Endothelial cell (in vitro differentiated cells): ENCODE measurements at regions not wholly inside any gene's neighbourhood (a gene's known extent, or its start where the extent isn't known, plus 50 kb on each side); places are given as distances from the start of the nearest gene placed in this dataset.

Experiments
- DNase-seq: peaks from one replicate; pipeline ENCODE4 v3.0.0; 2021; ENCODE audit warnings: low spot score
- H3K27ac Mint-ChIP-seq: one replicate; pipeline ENCODE4 v1.8.0; 2021; ENCODE audit warnings: mixed read lengths, inconsistent platforms; ENCODE audit not compliant: unreplicated experiment
- H3K27me3 Mint-ChIP-seq: one replicate; pipeline ENCODE4 v1.8.0; 2021; ENCODE audit warnings: mild to moderate bottlenecking, moderate library complexity, mixed read lengths, inconsistent platforms; ENCODE audit not compliant: unreplicated experiment
- H3K36me3 Mint-ChIP-seq: one replicate; pipeline ENCODE4 v1.8.0; 2021; ENCODE audit warnings: mild to moderate bottlenecking, low read depth, mixed read lengths, inconsistent platforms; ENCODE audit not compliant: unreplicated experiment
- H3K4me1 Mint-ChIP-seq: one replicate; pipeline ENCODE4 v1.8.0; 2021; ENCODE audit warnings: mild to moderate bottlenecking, mixed read lengths, inconsistent platforms; ENCODE audit not compliant: unreplicated experiment
- H3K4me3 Mint-ChIP-seq: one replicate; pipeline ENCODE4 v1.8.0; 2021; ENCODE audit warnings: mild to moderate bottlenecking, mixed read lengths, inconsistent platforms; ENCODE audit not compliant: unreplicated experiment
- H3K9me3 Mint-ChIP-seq: one replicate; pipeline ENCODE4 v1.8.0; 2021; ENCODE audit warnings: mixed read lengths, inconsistent platforms; ENCODE audit not compliant: unreplicated experiment
- TF ChIP-seq, protein P1 (sequence below): fragments of 200-600 bp; sonication (generic); IDR thresholded peaks from one replicate; pipeline ENCODE4 v1.5.0; 2021; ENCODE audit warnings: antibody characterized with exemption; ENCODE audit not compliant: unreplicated experiment

DNA sequence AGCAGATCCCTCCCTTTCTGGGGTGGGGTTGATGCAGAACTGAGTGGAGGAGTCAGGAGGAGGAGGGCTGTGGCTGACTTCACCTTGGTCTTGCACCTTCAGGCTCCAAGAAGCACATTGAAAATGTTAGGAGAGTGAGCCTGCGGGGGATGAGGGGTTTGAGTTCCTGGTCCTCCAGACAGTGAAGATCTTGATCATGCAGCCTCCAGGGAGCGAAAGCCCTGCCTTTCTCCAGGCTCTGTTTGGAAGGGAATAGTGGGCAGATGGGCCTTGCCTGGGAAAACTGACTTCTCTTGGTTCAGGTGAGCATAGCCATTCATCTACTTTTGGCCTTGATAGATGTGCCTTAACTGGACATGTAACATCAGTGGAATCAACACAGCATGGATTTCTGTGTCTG, 267.6 kb upstream of the B3GAT1 start:
- Mint-ChIP-seq H3K27ac (no peak overlapping the region), H3K9me3 (no peaks in the 10 kb centered on the region)

DNA sequence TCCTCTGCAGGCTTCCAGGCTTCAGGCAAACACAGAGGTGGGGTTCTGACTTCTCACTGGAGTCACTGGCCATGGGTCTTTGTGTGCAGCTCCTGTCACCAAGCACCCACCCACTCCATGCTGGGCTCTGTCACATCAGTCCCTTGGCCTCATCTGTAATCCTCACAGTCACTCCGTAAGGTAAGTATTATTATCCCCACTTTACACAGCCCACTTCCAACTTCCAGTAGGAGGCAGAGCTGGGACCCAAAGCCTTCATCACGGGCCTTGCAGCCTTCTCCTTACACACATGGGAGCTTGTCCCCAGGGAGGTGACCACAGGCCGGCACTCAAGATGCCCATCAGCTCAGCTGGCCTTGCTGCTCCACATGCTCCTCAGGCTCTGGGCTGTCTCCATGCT, 266.7 kb upstream of the B3GAT1 start:
- Mint-ChIP-seq H3K4me3 (no peak overlapping the region), H3K27ac (no peak overlapping the region), H3K27me3 (peaks cover 1% of the 10 kb centered on the region)

More for the DNA sequence above, 267.6 kb upstream of the B3GAT1 start:
- Mint-ChIP-seq H3K4me1 (no peaks in the 10 kb centered on the region), H3K4me3 (no peak overlapping the region), H3K27me3 (peaks cover 1% of the 10 kb centered on the region), H3K36me3 (no peaks in the 10 kb centered on the region)
- DNase-seq = no peak
- TF ChIP-seq, protein P1, sequence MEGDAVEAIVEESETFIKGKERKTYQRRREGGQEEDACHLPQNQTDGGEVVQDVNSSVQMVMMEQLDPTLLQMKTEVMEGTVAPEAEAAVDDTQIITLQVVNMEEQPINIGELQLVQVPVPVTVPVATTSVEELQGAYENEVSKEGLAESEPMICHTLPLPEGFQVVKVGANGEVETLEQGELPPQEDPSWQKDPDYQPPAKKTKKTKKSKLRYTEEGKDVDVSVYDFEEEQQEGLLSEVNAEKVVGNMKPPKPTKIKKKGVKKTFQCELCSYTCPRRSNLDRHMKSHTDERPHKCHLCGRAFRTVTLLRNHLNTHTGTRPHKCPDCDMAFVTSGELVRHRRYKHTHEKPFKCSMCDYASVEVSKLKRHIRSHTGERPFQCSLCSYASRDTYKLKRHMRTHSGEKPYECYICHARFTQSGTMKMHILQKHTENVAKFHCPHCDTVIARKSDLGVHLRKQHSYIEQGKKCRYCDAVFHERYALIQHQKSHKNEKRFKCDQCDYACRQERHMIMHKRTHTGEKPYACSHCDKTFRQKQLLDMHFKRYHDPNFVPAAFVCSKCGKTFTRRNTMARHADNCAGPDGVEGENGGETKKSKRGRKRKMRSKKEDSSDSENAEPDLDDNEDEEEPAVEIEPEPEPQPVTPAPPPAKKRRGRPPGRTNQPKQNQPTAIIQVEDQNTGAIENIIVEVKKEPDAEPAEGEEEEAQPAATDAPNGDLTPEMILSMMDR = no peak

DNA sequence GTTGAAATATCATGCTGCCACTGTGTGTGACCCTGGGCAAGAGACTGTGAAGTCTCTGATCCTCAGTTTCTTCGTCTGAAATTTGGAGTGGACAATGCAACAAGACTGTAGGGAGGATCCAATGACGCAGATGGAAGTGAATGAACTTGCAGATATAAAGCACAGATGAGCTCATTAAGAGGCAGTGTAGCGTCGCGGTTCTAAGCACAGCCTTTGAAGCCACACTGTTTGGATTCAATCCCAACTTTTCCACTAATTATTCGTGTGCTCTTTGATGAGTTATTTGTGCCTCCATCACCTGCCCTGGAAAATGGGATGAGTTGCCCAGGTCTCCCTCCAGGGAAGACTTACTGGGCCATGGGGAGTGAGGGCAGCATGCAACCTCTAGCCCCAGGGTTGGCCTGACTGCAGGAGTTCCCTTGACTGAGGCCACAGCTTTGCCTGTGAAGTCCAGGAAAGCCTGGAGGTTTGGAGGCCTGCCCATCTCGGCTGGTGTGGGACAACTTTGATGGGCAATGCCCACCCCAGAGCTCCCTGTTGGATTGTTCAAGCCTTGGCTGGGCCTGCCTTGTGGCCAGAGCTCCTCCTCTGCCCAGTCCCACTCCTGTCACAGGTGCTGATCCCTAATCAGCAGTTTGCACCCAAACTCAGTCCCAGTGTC, 266.0 kb upstream of the B3GAT1 start:
- H3K27me3 Mint-ChIP-seq = peaks cover 1% of the 10 kb centered on the region
- no peak for DNase-seq
- H3K9me3 Mint-ChIP-seq = no peaks in the 10 kb centered on the region
- TF ChIP-seq, protein P1 = no peak
- H3K4me1 Mint-ChIP-seq = no peaks in the 10 kb centered on the region
- no peak overlapping the region for H3K4me3 Mint-ChIP-seq
- no peaks in the 10 kb centered on the region for H3K36me3 Mint-ChIP-seq
- H3K27ac Mint-ChIP-seq = no peak overlapping the region

More for the DNA sequence above, 266.7 kb upstream of the B3GAT1 start:
- no peak for DNase-seq
- H3K36me3 Mint-ChIP-seq = no peaks in the 10 kb centered on the region
- TF ChIP-seq, protein P1 = no peak
- H3K4me1 Mint-ChIP-seq = no peaks in the 10 kb centered on the region
- no peaks in the 10 kb centered on the region for H3K9me3 Mint-ChIP-seq

DNA sequence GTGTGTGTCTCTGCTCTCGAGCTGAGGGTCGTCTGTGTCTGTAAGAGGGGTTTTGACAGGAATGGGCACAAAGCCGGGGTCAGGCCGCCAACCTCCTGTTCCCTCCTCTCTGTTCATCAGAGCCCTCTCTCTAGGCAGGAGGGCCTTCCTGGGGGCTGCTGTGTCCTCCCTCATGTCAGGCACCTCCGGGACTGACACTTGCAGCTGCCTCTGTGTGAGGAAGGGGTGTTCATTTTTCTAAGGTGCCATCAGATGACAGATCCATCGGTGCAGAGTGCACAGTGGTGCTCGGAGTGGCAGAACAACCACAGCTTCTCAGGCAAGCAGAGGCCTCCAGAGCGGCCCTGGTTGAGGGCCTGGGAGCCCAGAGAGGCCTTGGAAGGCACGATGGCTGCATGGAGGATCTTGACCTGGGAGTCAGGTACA, 265.4 kb upstream of the B3GAT1 start:
- Mint-ChIP-seq H3K4me1 (no peaks in the 10 kb centered on the region), H3K4me3 (no peak overlapping the region), H3K36me3 (no peaks in the 10 kb centered on the region), H3K27me3 (peaks cover 1% of the 10 kb centered on the region), H3K27ac (no peak overlapping the region), H3K9me3 (no peaks in the 10 kb centered on the region)
- no peak for DNase-seq
- TF ChIP-seq, protein P1 = no peak

DNA sequence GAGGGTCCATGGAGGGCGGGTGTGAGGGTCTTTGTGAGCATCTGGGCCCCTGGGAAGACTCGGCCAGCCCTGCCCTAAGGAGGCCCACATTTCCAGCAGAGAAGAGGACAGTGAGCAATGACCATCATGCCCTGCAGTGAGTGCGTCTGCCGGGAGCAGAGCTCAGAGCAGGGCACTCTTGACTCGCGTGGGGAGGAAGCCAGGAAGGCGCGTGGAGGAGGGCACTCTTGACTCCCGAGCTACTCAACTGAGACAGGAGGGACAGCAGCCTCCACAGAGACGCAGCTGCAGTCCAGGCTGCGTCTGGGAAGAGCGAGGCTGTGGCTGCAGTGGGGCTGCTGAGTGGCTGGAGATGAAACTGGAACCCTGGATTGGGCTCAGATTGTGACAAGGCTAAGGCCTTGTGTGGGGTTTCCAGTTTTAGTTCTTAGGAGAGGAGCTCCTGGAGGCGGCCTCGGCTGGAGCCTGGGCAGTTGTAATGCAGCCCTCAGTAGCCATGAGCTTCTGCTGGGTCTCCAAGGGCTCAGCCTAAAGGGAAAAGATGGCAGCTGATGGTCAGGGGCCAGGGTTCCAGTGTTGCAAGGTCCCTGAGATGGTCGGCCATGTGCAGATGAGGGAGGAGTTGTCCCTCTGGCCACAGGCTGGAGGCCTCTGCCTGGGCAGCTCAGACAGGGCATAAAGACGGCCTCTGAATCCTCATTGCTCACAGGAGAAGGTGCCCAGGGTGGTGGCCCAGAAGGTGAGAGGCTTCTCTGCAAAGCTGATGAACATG, 264.7 kb upstream of the B3GAT1 start:
- TF ChIP-seq, protein P1 = no peak
- H3K27ac Mint-ChIP-seq = no peak overlapping the region
- H3K36me3 Mint-ChIP-seq = no peaks in the 10 kb centered on the region
- no peak for DNase-seq
- no peaks in the 10 kb centered on the region for H3K4me1 Mint-ChIP-seq
- H3K9me3 Mint-ChIP-seq = no peaks in the 10 kb centered on the region
- no peak overlapping the region for H3K4me3 Mint-ChIP-seq
- H3K27me3 Mint-ChIP-seq = peaks cover 1% of the 10 kb centered on the region
